ENCODE measurements at regions not wholly inside any gene's neighbourhood (a gene's known extent, or its start where the extent isn't known, plus 50 kb on each side); places are given as distances from the start of the nearest gene placed in this dataset.

- TF ChIP-seq, protein P1, sequence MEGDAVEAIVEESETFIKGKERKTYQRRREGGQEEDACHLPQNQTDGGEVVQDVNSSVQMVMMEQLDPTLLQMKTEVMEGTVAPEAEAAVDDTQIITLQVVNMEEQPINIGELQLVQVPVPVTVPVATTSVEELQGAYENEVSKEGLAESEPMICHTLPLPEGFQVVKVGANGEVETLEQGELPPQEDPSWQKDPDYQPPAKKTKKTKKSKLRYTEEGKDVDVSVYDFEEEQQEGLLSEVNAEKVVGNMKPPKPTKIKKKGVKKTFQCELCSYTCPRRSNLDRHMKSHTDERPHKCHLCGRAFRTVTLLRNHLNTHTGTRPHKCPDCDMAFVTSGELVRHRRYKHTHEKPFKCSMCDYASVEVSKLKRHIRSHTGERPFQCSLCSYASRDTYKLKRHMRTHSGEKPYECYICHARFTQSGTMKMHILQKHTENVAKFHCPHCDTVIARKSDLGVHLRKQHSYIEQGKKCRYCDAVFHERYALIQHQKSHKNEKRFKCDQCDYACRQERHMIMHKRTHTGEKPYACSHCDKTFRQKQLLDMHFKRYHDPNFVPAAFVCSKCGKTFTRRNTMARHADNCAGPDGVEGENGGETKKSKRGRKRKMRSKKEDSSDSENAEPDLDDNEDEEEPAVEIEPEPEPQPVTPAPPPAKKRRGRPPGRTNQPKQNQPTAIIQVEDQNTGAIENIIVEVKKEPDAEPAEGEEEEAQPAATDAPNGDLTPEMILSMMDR (IDR thresholded peaks at IDR 0.05): no peak
- no peak for TF ChIP-seq POLR2AphosphoS5 (IDR thresholded peaks at IDR 0.05)
These were observed 90.9 kb downstream of the FGF9 start for GRCh38 chr13:21761770-21762169.
